ENCODE measurements at regions not wholly inside any gene's neighbourhood (a gene's known extent, or its start where the extent isn't known, plus 50 kb on each side); places are given as distances from the start of the nearest gene placed in this dataset.

GRCh38 chr1:30403726-30404125 is 319.7 kb downstream of the MATN1 start:
- H3K79me2 ChIP-seq (ENCODE audit: insufficient read depth, low read length): no peaks in the 10 kb centered on the region
- FAIRE-seq: no peak
- CTCF ChIA-PET (ENCODE audit: low intra/inter-chr PET ratio, low total read pairs): no interaction called here
- no peaks in the 10 kb centered on the region for H4K20me1 ChIP-seq (ENCODE audit: insufficient read depth, low read length)
- H3K27me3 ChIP-seq (ENCODE audit: control insufficient read depth in 1 of 2, insufficient read depth in 2 of 2, low read length in 2 of 2): peaks cover 1 to 4% of the 10 kb centered on the region in 2 experiments; a peak in 2 of 5 replicates
- BruUV-seq (replicated peaks): no TSS peak
- no peaks in the 10 kb centered on the region; a peak in 1 of 5 replicates for H3K36me3 ChIP-seq (replicated peaks in 1 of 2; ENCODE audit: control insufficient read depth in 1 of 2, insufficient read depth in 2 of 2, low read length in 2 of 2)
- no peaks in the 10 kb centered on the region for H3K4me1 ChIP-seq (ENCODE audit: insufficient read depth, low read length)
- no peak for ATAC-seq
- H3K4me3 ChIP-seq (replicated peaks in 1 of 3; ENCODE audit: insufficient read depth in 1 of 3, low read depth in 2 of 3, low read length in 3 of 3): no peak overlapping the region
- POLR2A ChIA-PET: no interaction called here
- TF ChIP-seq ZNF414 (CRISPR knock-in tag; IDR thresholded peaks at IDR 0.05): no peak
- TF ChIP-seq RFXAP (CRISPR knock-in tag; IDR thresholded peaks at IDR 0.05; ENCODE audit: borderline replicate concordance): no peak
- TF ChIP-seq PAF1 (CRISPR knock-in tag; IDR thresholded peaks at IDR 0.05): no peak
- no peak for TF ChIP-seq ZNF790 (CRISPR knock-in tag; IDR thresholded peaks at IDR 0.05; ENCODE audit: borderline replicate concordance)
- TF ChIP-seq ZFAT (CRISPR knock-in tag; conservative IDR thresholded peaks at IDR 0.05): no peak
- no peak for TF ChIP-seq KMT2B (CRISPR knock-in tag; IDR thresholded peaks at IDR 0.05)
- no peak for TF ChIP-seq ZNF124 (CRISPR knock-in tag; IDR thresholded peaks at IDR 0.05)
- TF ChIP-seq RBFOX2 (IDR thresholded peaks at IDR 0.05; ENCODE audit: low read depth, low read length): no peak
- TF ChIP-seq ZNF275 (CRISPR knock-in tag; IDR thresholded peaks at IDR 0.05; ENCODE audit: borderline replicate concordance): no peak
- no peak for TF ChIP-seq HINFP (CRISPR knock-in tag; IDR thresholded peaks at IDR 0.05; ENCODE audit: low read depth)
- no peak for TF ChIP-seq TCF7L2 (IDR thresholded peaks at IDR 0.05; ENCODE audit: low read depth, low read length)
- TF ChIP-seq ADNP (CRISPR knock-in tag; IDR thresholded peaks at IDR 0.05): no peak
- TF ChIP-seq STAT5B (CRISPR knock-in tag; IDR thresholded peaks at IDR 0.05): no peak
- TF ChIP-seq FOSL1 (CRISPR knock-in tag; IDR thresholded peaks at IDR 0.05; ENCODE audit: borderline replicate concordance): no peak
- WGBS (ENCODE audit: low lambda C conversion rate): 22% methylated on average over 2 of the region's 2 CpGs
- H3K9me3 ChIP-seq (ENCODE audit: low read length): no peaks in the 10 kb centered on the region
- DNase-seq (ENCODE audit: low spot score): no peak
- H2AFZ ChIP-seq (ENCODE audit: low read length): no peak overlapping the region
- H3K27ac ChIP-seq (ENCODE audit: extremely low read length, insufficient read depth, low read length): no peak overlapping the region
- intact Hi-C loops (cut with micrococcal nuclease; ENCODE audit: unreplicated experiment): no loop called here
- no peak overlapping the region for H3K4me2 ChIP-seq (ENCODE audit: low read depth, low read length)
- in situ Hi-C loops (cut with HindIII; ENCODE audit: extremely low pct_ligation_motif_present, low pct_unique_long_range_greater_than_20kb): loop anchor here (10.0 kb wide), 1 partner anchor 301 kb away; no protein-coding TSS in a partner anchor
- H3K9ac ChIP-seq (ENCODE audit: insufficient read depth, low read depth, low read length): no peak overlapping the region
